Suprapubic skin (tissue), 3 donors: ENCODE measurements at regions not wholly inside any gene's neighbourhood (a gene's known extent, or its start where the extent isn't known, plus 50 kb on each side); places are given as distances from the start of the nearest gene placed in this dataset.

Source experiments
- CTCF ChIP-seq, 2 donors: fragments of 200-600 bp in 1 of 2; fragments of 450-650 bp in 1 of 2; sonication (generic) in 1 of 2; IDR thresholded peaks; one replicate each; pipeline ENCODE4 v1.5.1; 2016 to 2019; ENCODE audit warnings: antibody characterized with exemption in 2 of 2, mild to moderate bottlenecking in 1 of 2, moderate library complexity in 1 of 2
- EP300 ChIP-seq: sonication (generic); formaldehyde crosslinking; IDR thresholded peaks from one replicate; pipeline ENCODE4 v1.6.1; 2017; ENCODE audit warnings: antibody characterized with exemption
- POLR2A ChIP-seq, 2 donors: fragments of 450-650 bp; IDR thresholded peaks; one replicate each; pipeline ENCODE4 v1.6.1; 2017; ENCODE audit warnings: antibody characterized with exemption in 2 of 2, mild to moderate bottlenecking in 2 of 2, moderate library complexity in 2 of 2

GRCh38 chr20:21613512-21613911, 92.0 kb upstream of the PAX1 start:
- TF ChIP-seq POLR2A (IDR thresholded peaks at IDR 0.05) (no peak), EP300 (no peak), CTCF (IDR thresholded peaks at IDR 0.05) (no peak)
